HPDE6-E6E7 (cell line): ENCODE measurements at regions not wholly inside any gene's neighbourhood (a gene's known extent, or its start where the extent isn't known, plus 50 kb on each side); places are given as distances from the start of the nearest gene placed in this dataset.

Experiments used
- DNase-seq: peaks from one replicate; pipeline ENCODE4 v3.0.0; 2011; ENCODE audit warnings: missing footprints; ENCODE audit errors: extremely low spot score

- no peak for DNase-seq
Observed at GRCh38 chr16:86430814-86431213, 79.5 kb upstream of the FOXF1 start.

- no peak for DNase-seq
Observed at GRCh38 chr16:86431540-86431939, 78.8 kb upstream of the FOXF1 start.

- no peak for DNase-seq
Observed at GRCh38 chr16:86432048-86432447, 78.3 kb upstream of the FOXF1 start.

- DNase-seq = no peak
Observed at GRCh38 chr16:86432691-86433090, 77.6 kb upstream of the FOXF1 start.

- no peak for DNase-seq
Observed at GRCh38 chr16:86436466-86437185, 73.7 kb upstream of the FOXF1 start.

- DNase-seq = no peak
Observed at GRCh38 chr16:86437348-86437747, 73.0 kb upstream of the FOXF1 start.

GRCh38 chr16:86442703-86443102, 67.6 kb upstream of the FOXF1 start:
- no peak for DNase-seq

GRCh38 chr16:86443508-86444147, 66.7 kb upstream of the FOXF1 start:
- DNase-seq = no peak

- no peak for DNase-seq
Observed at GRCh38 chr16:86444261-86444660, 66.1 kb upstream of the FOXF1 start.

GRCh38 chr16:86444661-86445060, 65.7 kb upstream of the FOXF1 start:
- no peak for DNase-seq

- no peak for DNase-seq
Observed at GRCh38 chr16:86446279-86446678, 64.0 kb upstream of the FOXF1 start.

GRCh38 chr16:86447228-86447627, 63.1 kb upstream of the FOXF1 start:
- no peak for DNase-seq

- DNase-seq = no peak
Observed at GRCh38 chr16:86448306-86448890, 61.9 kb upstream of the FOXF1 start.

GRCh38 chr16:86449446-86450095, 60.8 kb upstream of the FOXF1 start:
- DNase-seq = no peak

GRCh38 chr16:86450691-86451090, 59.6 kb upstream of the FOXF1 start:
- DNase-seq = no peak

- no peak for DNase-seq
Observed at GRCh38 chr16:86452451-86452850, 57.9 kb upstream of the FOXF1 start.

- no peak for DNase-seq
Observed at GRCh38 chr16:86455116-86455515, 55.2 kb upstream of the FOXF1 start.

GRCh38 chr16:86455640-86456039, 54.7 kb upstream of the FOXF1 start:
- no peak for DNase-seq

GRCh38 chr16:86457501-86458148, 52.7 kb upstream of the FOXF1 start:
- no peak for DNase-seq

GRCh38 chr16:86458149-86458777, 52.1 kb upstream of the FOXF1 start:
- DNase-seq = no peak

GRCh38 chr16:86459266-86459665, 51.1 kb upstream of the FOXF1 start:
- DNase-seq = no peak
